ENCODE measurements at regions not wholly inside any gene's neighbourhood (a gene's known extent, or its start where the extent isn't known, plus 50 kb on each side); places are given as distances from the start of the nearest gene placed in this dataset.

DNA sequence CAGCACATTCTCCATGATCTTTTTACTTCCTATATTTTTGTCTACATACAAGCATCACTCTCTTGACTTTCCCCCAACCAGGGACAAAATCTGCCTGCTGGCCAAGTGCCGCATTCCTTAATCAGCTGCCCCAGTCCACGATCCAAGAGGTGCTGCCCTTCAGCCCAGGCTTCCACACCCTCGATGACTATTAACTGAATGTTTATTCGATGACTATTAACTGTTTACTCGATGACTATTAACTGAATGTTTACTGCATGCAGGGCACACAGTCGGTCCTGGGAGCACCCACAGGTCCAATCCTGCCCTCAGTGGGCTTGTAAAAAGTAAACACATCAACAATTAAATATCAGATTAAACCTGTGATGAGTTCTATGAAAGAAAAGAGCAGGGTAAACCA is 256.9 kb downstream of the ARRDC4 start:
- intact Hi-C loops (cut with micrococcal nuclease) (no loop called here), in situ Hi-C loops (cut with MboI) (no loop called here)
- Histone ChIP-seq H2AFZ (ENCODE audit: low read depth, low read length) (no peak overlapping the region), H3K9ac (ENCODE audit: insufficient read depth in 1 of 2, low read depth in 2 of 2, low read length in 2 of 2) (no peak overlapping the region), H4K20me1 (replicated peaks; ENCODE audit: control insufficient read depth, insufficient read depth, low read length) (no peaks in the 10 kb centered on the region), H3K4me3 (no peak overlapping the region), H3K4me2 (ENCODE audit: insufficient read depth, low read length) (no peak overlapping the region), H3K4me1 (replicated peaks in 1 of 2; ENCODE audit: control insufficient read depth in 2 of 2, insufficient read depth in 2 of 2, low read length in 2 of 2) (no peaks in the 10 kb centered on the region), H3K9me1 (ENCODE audit: control insufficient read depth, insufficient read depth, low read length) (no peaks in the 10 kb centered on the region), H3K36me3 (ENCODE audit: control insufficient read depth, insufficient read depth, low read length) (no peaks in the 10 kb centered on the region), H3K27me3 (ENCODE audit: control insufficient read depth in 2 of 2, insufficient read depth in 2 of 2, low read length in 2 of 2) (no peaks in the 10 kb centered on the region), H3K79me2 (ENCODE audit: control insufficient read depth, insufficient read depth, low read length) (no peaks in the 10 kb centered on the region), H3K9me3 (replicated peaks; ENCODE audit: control insufficient read depth, insufficient read depth, low read depth, low read length) (no peaks in the 10 kb centered on the region), H3K27ac (ENCODE audit: extremely low read depth, low read depth, low read length) (no peak overlapping the region)
- ChIA-PET CTCF (ENCODE audit: low intra/inter-chr PET ratio) (no interaction called here), POLR2A (no interaction called here)
- DNase-seq (ENCODE audit: extremely low read depth in 1 of 4, low spot score in 3 of 4): no peak
- FAIRE-seq: no peak
- no peak for ATAC-seq
- no TSS peak for BruUV-seq (replicated peaks)
- 2% methylated on average over 6 of the region's 6 CpGs for WGBS (ENCODE audit: insufficient coverage, low coverage, missing lambda C conversion rate)
- TF ChIP-seq HSF4 (CRISPR knock-in tag; IDR thresholded peaks at IDR 0.05; ENCODE audit: borderline replicate concordance): no peak
- TF ChIP-seq ZMIZ1 (IDR thresholded peaks at IDR 0.05; ENCODE audit: low read depth in 2 of 2, low read length in 2 of 2): no peak
- no peak for TF ChIP-seq GABPB1 (CRISPR knock-in tag; IDR thresholded peaks at IDR 0.05)
- TF ChIP-seq ZNF75A (CRISPR knock-in tag; IDR thresholded peaks at IDR 0.05): no peak
- no peak for TF ChIP-seq MECOM (CRISPR knock-in tag; IDR thresholded peaks at IDR 0.05)
- no peak for TF ChIP-seq HMBOX1 (IDR thresholded peaks at IDR 0.05)
- no peak for TF ChIP-seq ZNF165 (CRISPR knock-in tag; IDR thresholded peaks at IDR 0.05; ENCODE audit: borderline replicate concordance)
- no peak for TF ChIP-seq HINFP (tag; conservative IDR thresholded peaks at IDR 0.05; ENCODE audit: low read depth)
